Body of pancreas (tissue), 4 donors: ENCODE measurements at regions not wholly inside any gene's neighbourhood (a gene's known extent, or its start where the extent isn't known, plus 50 kb on each side); places are given as distances from the start of the nearest gene placed in this dataset.

ENCODE experiments used
- POLR2A ChIP-seq, 3 donors: fragments of 450-650 bp; IDR thresholded peaks; one replicate each; pipeline ENCODE4 v1.6.1; 2016; ENCODE audit warnings: antibody characterized with exemption in 3 of 3, mild to moderate bottlenecking in 2 of 3
- TF ChIP-seq, protein P1 (sequence below), 7 experiments: fragments of 450-650 bp in 4 of 7; fragments of 200-600 bp in 3 of 7; sonication (generic) in 3 of 7; IDR thresholded peaks; one replicate each; pipeline ENCODE4 v1.5.1; 2016 to 2019; ENCODE audit warnings: antibody characterized with exemption in 7 of 7

- TF ChIP-seq, protein P1, sequence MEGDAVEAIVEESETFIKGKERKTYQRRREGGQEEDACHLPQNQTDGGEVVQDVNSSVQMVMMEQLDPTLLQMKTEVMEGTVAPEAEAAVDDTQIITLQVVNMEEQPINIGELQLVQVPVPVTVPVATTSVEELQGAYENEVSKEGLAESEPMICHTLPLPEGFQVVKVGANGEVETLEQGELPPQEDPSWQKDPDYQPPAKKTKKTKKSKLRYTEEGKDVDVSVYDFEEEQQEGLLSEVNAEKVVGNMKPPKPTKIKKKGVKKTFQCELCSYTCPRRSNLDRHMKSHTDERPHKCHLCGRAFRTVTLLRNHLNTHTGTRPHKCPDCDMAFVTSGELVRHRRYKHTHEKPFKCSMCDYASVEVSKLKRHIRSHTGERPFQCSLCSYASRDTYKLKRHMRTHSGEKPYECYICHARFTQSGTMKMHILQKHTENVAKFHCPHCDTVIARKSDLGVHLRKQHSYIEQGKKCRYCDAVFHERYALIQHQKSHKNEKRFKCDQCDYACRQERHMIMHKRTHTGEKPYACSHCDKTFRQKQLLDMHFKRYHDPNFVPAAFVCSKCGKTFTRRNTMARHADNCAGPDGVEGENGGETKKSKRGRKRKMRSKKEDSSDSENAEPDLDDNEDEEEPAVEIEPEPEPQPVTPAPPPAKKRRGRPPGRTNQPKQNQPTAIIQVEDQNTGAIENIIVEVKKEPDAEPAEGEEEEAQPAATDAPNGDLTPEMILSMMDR (IDR thresholded peaks at IDR 0.05), result no peak
- TF ChIP-seq POLR2A (IDR thresholded peaks at IDR 0.05), result no peak
Measured at GRCh38 chr3:109806929-109807328, 469.6 kb upstream of the DPPA4 start.
